GM18498 (cell line): ENCODE measurements at regions not wholly inside any gene's neighbourhood (a gene's known extent, or its start where the extent isn't known, plus 50 kb on each side); places are given as distances from the start of the nearest gene placed in this dataset.
"Not testable (repeated sequence)": the region's sequence is repeated elsewhere in the genome, so short reads cannot be mapped to it uniquely, and the experiment has no call there.

Experiments
- ATAC-seq: cut with Tn5 transposase; IDR thresholded peaks from one replicate; pipeline ENCODE4 v1.9.1; 2021; ENCODE audit warnings: mild to moderate bottlenecking, moderate library complexity; ENCODE audit not compliant: unreplicated experiment

- ATAC-seq = no peak
Measured at GRCh38 chr6:14582749-14583148, 465.2 kb downstream of the CD83 start.

DNA sequence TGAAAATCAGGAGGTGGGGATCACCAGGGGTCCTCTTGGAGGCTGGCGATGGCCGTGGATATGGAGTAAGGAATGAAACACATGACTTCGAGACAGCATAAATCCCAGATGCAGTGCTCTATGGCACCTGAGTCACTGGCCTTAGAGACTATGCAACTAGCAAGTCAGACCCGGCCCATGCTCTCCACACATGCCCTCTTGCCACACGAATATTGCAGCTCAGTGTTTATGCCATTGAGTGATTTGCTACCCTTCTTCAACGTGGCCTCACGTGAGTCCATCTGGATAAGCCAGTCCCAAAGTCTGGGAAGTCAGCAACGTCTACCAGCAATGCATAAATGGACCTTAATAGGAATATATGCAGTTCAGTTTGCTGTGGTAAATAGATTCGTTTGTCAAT is 466.3 kb downstream of the CD83 start:
- no peak for ATAC-seq

DNA sequence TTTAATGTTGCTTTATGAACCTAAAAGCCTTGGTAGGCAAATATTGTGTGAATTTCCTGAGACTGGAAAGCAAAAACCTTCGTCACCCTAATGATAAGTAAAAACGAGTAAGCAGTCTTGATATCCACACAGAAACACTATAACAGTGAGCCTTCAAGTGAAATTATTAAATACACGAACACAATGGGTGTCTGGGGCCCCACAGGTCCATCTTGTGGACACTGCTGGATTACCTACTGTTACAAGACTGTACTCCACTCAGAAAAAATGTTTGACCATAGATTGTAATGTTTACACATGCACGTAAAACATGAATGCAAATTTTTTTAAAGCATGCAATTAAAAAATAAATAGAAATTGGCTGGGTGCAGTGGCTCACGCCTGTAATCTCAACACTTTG is 466.9 kb downstream of the CD83 start:
- ATAC-seq = no peak

- ATAC-seq = no peak
Measured at GRCh38 chr6:14585689-14586088, 468.1 kb downstream of the CD83 start.

DNA sequence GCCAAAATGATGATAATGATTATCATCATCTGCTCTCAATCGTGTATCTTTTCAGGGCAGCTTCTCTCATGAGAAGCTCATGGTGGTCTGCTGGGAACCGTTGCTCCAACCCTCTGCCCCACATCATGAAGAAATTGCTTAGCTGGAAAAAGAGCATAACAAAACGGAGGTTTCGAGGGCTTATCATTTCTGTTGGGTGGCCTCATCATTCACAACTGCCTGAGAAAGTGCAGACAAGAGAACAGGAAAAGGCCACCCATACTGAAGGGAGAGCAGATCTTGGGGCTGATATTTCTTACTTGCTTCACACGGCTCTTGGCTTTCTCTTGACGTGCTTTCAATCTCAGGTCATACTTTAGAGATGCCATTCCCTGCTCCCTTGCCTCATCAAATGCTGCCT is 471.6 kb downstream of the CD83 start:
- ATAC-seq = no peak

- no peak for ATAC-seq
Measured at GRCh38 chr6:14590586-14590985, 473.0 kb downstream of the CD83 start.

DNA sequence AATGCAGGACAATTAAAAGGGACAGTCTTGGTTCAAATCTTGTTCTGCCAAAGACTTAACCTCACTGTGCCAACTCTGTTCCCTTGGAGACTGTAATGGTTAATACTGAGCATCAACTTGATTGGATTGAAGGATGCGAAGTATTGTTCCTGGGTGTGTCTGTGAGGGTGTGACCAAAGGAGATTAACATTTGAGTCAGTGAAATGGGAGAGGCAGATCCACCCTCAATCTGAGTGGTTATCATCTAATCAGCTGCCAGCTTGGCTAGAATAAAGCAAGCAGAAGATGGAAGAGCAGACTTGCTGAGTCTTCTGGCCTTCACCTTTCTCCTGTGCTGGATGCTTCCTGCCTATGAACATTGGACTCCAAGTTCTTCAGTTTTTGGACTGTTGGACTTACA is 474.4 kb downstream of the CD83 start:
- ATAC-seq = no peak

GRCh38 chr6:14593286-14593685 is 475.7 kb downstream of the CD83 start:
- ATAC-seq = no peak

GRCh38 chr6:14595751-14596150 is 478.2 kb downstream of the CD83 start:
- no peak for ATAC-seq

GRCh38 chr6:14596410-14596809 is 478.8 kb downstream of the CD83 start:
- ATAC-seq = no peak

- no peak for ATAC-seq
Measured at GRCh38 chr6:14597090-14597489, 479.5 kb downstream of the CD83 start.

DNA sequence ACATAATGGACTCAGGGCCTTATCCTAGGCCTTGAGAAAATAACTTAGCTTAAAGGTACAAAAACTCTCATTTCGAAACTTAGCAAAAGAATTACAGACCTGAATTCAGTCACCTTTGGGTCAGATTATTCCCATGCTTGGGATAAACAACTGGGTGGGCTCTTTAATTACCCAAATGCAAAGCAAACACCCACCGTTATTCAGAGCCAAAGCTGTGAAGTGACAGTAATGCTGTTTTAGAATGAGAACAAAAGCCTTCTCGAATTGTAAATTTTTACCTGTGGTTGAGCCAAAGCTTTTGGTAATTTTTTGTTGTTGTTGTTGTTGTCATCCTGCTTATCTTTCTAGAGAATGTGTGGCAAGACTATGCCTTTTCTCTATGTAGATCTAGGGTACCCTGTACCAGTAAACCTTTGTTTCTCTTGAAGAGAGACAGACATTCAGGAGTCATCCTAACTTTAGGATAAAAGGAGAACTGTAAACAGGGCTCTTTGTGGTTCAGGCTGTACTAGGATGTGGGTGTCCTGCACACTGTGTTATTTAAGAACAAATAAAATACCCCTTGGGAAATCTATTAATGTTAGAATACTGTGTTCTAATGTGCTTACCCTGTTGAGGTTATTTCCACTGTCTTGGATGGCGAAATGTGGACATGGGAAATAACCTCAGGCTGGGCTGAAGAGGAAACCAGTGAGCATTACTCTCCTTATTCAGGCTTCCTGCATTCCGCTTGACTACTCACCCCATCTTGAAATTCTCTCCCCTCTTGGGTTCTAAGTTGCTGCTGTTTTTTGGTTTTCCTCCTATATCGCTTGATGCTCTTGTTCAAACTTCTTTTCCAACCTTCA is 480.7 kb downstream of the CD83 start:
- ATAC-seq = no peak

- not testable (repeated sequence) for ATAC-seq
Measured at GRCh38 chr6:14600306-14600705, 482.7 kb downstream of the CD83 start.

- ATAC-seq = no peak
Measured at GRCh38 chr6:14601490-14601889, 483.9 kb downstream of the CD83 start.

GRCh38 chr6:14606353-14606752 is 488.8 kb downstream of the CD83 start:
- ATAC-seq = no peak

DNA sequence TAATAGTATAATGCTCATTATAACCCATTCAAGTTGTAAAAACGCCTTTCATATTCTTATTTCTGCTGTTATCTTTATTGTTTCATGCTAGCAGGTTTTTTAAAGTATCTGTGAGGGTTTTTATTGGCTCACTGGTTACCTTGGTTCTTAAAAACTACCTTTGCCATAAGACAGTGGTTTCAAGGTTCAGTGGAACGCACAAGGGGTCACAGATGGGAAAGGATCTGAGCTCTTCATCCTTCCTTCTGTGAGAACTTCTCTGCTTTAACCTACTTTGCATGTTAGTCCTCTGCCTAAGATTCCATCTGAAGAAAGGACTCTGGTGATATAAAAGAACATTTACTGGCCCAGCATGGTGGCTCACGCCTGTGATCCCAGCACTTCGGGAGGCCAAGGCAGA is 492.6 kb downstream of the CD83 start:
- no peak for ATAC-seq

GRCh38 chr6:14612016-14612980 is 494.7 kb downstream of the CD83 start:
- ATAC-seq = no peak

GRCh38 chr6:14614631-14615030 is 497.1 kb downstream of the CD83 start:
- ATAC-seq = no peak

GRCh38 chr6:14616656-14617055 is 499.1 kb downstream of the CD83 start:
- no peak for ATAC-seq

DNA sequence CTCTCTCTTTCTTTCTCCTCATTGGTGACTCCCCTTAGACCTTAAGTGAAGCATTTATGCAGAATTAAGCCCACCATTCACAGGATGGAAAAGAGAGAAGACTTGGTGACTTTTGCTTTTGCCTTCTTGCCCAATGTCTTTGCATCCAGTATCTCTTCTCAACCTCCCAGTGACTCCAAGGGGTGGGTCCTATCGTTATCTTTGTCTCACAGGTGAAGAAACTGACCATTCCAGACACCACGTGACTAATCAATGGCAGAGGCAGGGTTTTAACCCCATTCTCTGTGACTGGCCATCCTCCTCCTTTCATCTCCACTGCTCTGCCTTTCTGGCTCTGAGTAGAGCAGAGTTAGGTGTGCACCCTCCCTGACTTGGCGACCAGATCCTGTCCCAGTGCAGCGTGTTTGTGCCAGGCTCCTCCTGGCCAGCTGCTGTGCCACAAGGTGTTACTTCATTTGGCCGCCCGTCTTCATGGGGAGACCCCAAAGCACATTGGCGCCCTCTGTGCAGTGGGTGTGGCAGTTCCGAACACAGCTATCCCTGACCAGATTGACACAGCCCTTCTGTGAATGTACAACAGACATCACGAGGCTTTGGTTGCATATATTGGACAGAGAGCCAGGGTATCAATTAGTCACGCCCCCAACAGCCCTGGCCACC is 501.3 kb downstream of the CD83 start:
- no peak for ATAC-seq

DNA sequence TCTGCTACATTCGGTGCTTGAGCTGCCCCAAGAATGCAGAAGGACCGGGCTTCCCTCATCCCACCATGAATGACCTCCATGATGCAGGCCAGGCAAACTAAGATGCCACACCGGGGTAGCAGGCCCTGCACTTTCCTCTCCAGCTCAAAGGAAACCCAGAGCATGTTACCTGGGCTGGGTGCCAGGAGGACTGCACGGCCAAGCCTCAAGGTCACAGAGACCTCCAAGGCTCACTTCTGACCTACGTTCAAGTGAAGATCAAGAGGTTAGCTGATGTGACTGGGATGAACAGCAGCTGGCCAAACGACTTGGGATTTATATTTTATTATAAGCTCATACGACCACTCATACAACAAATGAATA is 501.8 kb downstream of the CD83 start:
- ATAC-seq = no peak
